ENCODE measurements at regions not wholly inside any gene's neighbourhood (a gene's known extent, or its start where the extent isn't known, plus 50 kb on each side); places are given as distances from the start of the nearest gene placed in this dataset.

GRCh38 chr13:22427066-22427465 lies 753.7 kb upstream of the SGCG start:
- TF ChIP-seq POLR2A (IDR thresholded peaks at IDR 0.05): no peak
- no peak for TF ChIP-seq CTCF (IDR thresholded peaks at IDR 0.05)
